Esophagus squamous epithelium (tissue), 5 donors: ENCODE measurements at regions not wholly inside any gene's neighbourhood (a gene's known extent, or its start where the extent isn't known, plus 50 kb on each side); places are given as distances from the start of the nearest gene placed in this dataset.

Experiments
- DNase-seq: peaks from one replicate; lab custom pipeline; 2025; lab: John Stamatoyannopoulos, UW
- H3K27ac ChIP-seq, 4 donors: fragments of 200-600 bp; sonication (generic); one replicate each; pipeline ENCODE4 v1.5.1; 2016 to 2019; ENCODE audit warnings: mild to moderate bottlenecking in 1 of 4
- H3K27me3 ChIP-seq, 4 donors: fragments of 200-600 bp; sonication (generic); 1 replicate in 3 of 4; 2 replicates in 1 of 4; pipeline versions ENCODE4 v1.5.1 to v1.6.0; 2017 to 2021; ENCODE audit warnings: antibody characterized with exemption in 1 of 4
- H3K36me3 ChIP-seq, 3 donors: fragments of 200-600 bp; sonication (generic); one replicate each; pipeline ENCODE4 v1.5.1; 2016 to 2019
- H3K4me1 ChIP-seq, 3 donors: fragments of 200-600 bp; sonication (generic); one replicate each; pipeline ENCODE4 v1.5.1; 2017 to 2019
- H3K4me3 ChIP-seq, 4 donors: fragments of 200-600 bp; sonication (generic); 1 replicate in 3 of 4; 2 replicates in 1 of 4; pipeline ENCODE4 v1.5.1; 2016 to 2019; ENCODE audit warnings: mild to moderate bottlenecking in 2 of 4, moderate library complexity in 1 of 4
- H3K9me3 ChIP-seq, 3 donors: fragments of 200-600 bp; sonication (generic); one replicate each; pipeline ENCODE4 v1.5.1; 2016 to 2019
- CTCF ChIP-seq, 6 experiments: fragments of 450-650 bp in 4 of 6; fragments of 200-600 bp in 2 of 6; sonication (generic) in 2 of 6; IDR thresholded peaks; one replicate each; pipeline ENCODE4 v1.5.1; 2016 to 2019; ENCODE audit warnings: antibody characterized with exemption in 6 of 6, mild to moderate bottlenecking in 4 of 6, moderate library complexity in 4 of 6
- POLR2A ChIP-seq, 4 donors: fragments of 450-650 bp; IDR thresholded peaks; one replicate each; pipeline ENCODE4 v1.6.1; 2017; ENCODE audit warnings: antibody characterized with exemption in 4 of 4, mild to moderate bottlenecking in 4 of 4, moderate library complexity in 3 of 4
- WGBS, 2 donors: methylation state at CpG; one replicate each; pipeline ENCODE4 v1.1.5; 2018; 5-methylcytosine and 5-hydroxymethylcytosine counted together
- intact Hi-C: fragments of 100-400 bp; cut with DNase I; formaldehyde crosslinking; loops from one replicate; pipeline ENCODE4 v1.15.0; 2022
- donor health status: DM: yes; HTN: yes; CAD: no.

GRCh38 chr4:66355328-66355727, 685.0 kb upstream of the EPHA5 start:
- no peak overlapping the region for H3K4me3 ChIP-seq
- no peak overlapping the region for H3K27ac ChIP-seq
- no peaks in the 10 kb centered on the region for H3K4me1 ChIP-seq
- no peaks in the 10 kb centered on the region for H3K9me3 ChIP-seq
- no peak for TF ChIP-seq CTCF (IDR thresholded peaks at IDR 0.05)
- TF ChIP-seq POLR2A (IDR thresholded peaks at IDR 0.05), result no peak
- intact Hi-C loops, result no loop called here
- H3K27me3 ChIP-seq, result no peaks in the 10 kb centered on the region
- no peaks in the 10 kb centered on the region for H3K36me3 ChIP-seq
- DNase-seq, result no peak
- 72 to 82% methylated on average over 2 of the region's 2 CpGs for WGBS, 2 donors

- H3K4me3 ChIP-seq, result no peak overlapping the region
- DNase-seq, result no peak
- H3K9me3 ChIP-seq, result no peaks in the 10 kb centered on the region
- intact Hi-C loops, result no loop called here
- H3K27ac ChIP-seq, result no peak overlapping the region
- no peaks in the 10 kb centered on the region for H3K27me3 ChIP-seq
- TF ChIP-seq POLR2A (IDR thresholded peaks at IDR 0.05) (no peak), CTCF (IDR thresholded peaks at IDR 0.05) (no peak)
- no peaks in the 10 kb centered on the region for H3K36me3 ChIP-seq
- H3K4me1 ChIP-seq, result no peaks in the 10 kb centered on the region
- 43 to 59% methylated on average over 2 of the region's 2 CpGs for WGBS, 2 donors
Measured at GRCh38 chr4:66351761-66352160, 681.5 kb upstream of the EPHA5 start.

GRCh38 chr4:66340286-66340893, 670.1 kb upstream of the EPHA5 start:
- TF ChIP-seq CTCF (IDR thresholded peaks at IDR 0.05) (no peak), POLR2A (IDR thresholded peaks at IDR 0.05) (no peak)
- H3K4me3 ChIP-seq, result no peak overlapping the region
- no peaks in the 10 kb centered on the region for H3K9me3 ChIP-seq
- WGBS, 2 donors, result 78 to 90% methylated on average over 3 of the region's 3 CpGs
- no peaks in the 10 kb centered on the region for H3K27me3 ChIP-seq
- intact Hi-C loops, result no loop called here
- H3K4me1 ChIP-seq, result no peaks in the 10 kb centered on the region
- H3K27ac ChIP-seq, result no peak overlapping the region
- DNase-seq, result no peak
- no peaks in the 10 kb centered on the region for H3K36me3 ChIP-seq

- TF ChIP-seq POLR2A (IDR thresholded peaks at IDR 0.05) (no peak), CTCF (IDR thresholded peaks at IDR 0.05) (no peak)
- Histone ChIP-seq H3K9me3 (no peaks in the 10 kb centered on the region), H3K4me1 (no peaks in the 10 kb centered on the region), H3K4me3 (no peak overlapping the region), H3K27ac (no peak overlapping the region), H3K36me3 (no peaks in the 10 kb centered on the region), H3K27me3 (no peaks in the 10 kb centered on the region)
- no peak for DNase-seq
- intact Hi-C loops, result no loop called here
- 71 to 78% methylated on average over 3 of the region's 3 CpGs for WGBS, 2 donors
Measured at GRCh38 chr4:66339007-66339406, 668.7 kb upstream of the EPHA5 start.

GRCh38 chr4:66331761-66332160, 661.5 kb upstream of the EPHA5 start:
- intact Hi-C loops, result no loop called here
- no peak overlapping the region for H3K4me3 ChIP-seq
- TF ChIP-seq CTCF (IDR thresholded peaks at IDR 0.05) (no peak), POLR2A (IDR thresholded peaks at IDR 0.05) (no peak)
- H3K36me3 ChIP-seq, result no peaks in the 10 kb centered on the region
- H3K9me3 ChIP-seq, result no peaks in the 10 kb centered on the region
- H3K4me1 ChIP-seq, result no peaks in the 10 kb centered on the region
- no peak for DNase-seq
- no peak overlapping the region for H3K27ac ChIP-seq
- no peaks in the 10 kb centered on the region for H3K27me3 ChIP-seq
